Heart left ventricle (tissue), 16 donors: ENCODE measurements at regions not wholly inside any gene's neighbourhood (a gene's known extent, or its start where the extent isn't known, plus 50 kb on each side); places are given as distances from the start of the nearest gene placed in this dataset.

Experiments
- ATAC-seq, 4 donors: fragments of 200-7000 bp; cut with Tn5 transposase; one replicate each; pipeline ENCODE4 v1.9.1; 2020 to 2022; ENCODE audit warnings: moderate library complexity in 4 of 4, mild to moderate bottlenecking in 3 of 4, moderate number of reproducible peaks in 1 of 4
- DNase-seq, 5 donors: peaks; one replicate each; pipeline ENCODE4 v3.0.0-alpha.2; 2020
- H3K27ac ChIP-seq, 12 donors: fragments of 200-600 bp; sonication (generic) in 4 of 12; one replicate each; pipeline versions ENCODE4 v1.5.0 to v1.8.0; 2016 to 2022; ENCODE audit warnings: mild to moderate bottlenecking in 2 of 12
- H3K27me3 ChIP-seq, 9 donors: fragments of 200-600 bp; sonication (generic) in 2 of 9; one replicate each; pipeline versions ENCODE4 v1.5.1 to v1.8.0; 2016 to 2022; ENCODE audit warnings: mild to moderate bottlenecking in 3 of 9
- H3K36me3 ChIP-seq, 9 donors: fragments of 200-600 bp; sonication (generic) in 2 of 9; one replicate each; pipeline versions ENCODE4 v1.5.0 to v1.8.0; 2018 to 2022; ENCODE audit warnings: mild to moderate bottlenecking in 2 of 9
- H3K4me1 ChIP-seq, 12 donors: fragments of 200-600 bp; sonication (generic) in 4 of 12; one replicate each; pipeline versions ENCODE4 v1.5.0 to v1.8.0; 2016 to 2022; ENCODE audit warnings: mild to moderate bottlenecking in 3 of 12
- H3K4me3 ChIP-seq, 12 donors: fragments of 200-600 bp; sonication (generic) in 4 of 12; one replicate each; pipeline versions ENCODE4 v1.5.0 to v1.8.0; 2017 to 2022; ENCODE audit warnings: mild to moderate bottlenecking in 9 of 12, moderate library complexity in 4 of 12
- H3K9me3 ChIP-seq, 12 donors: fragments of 200-600 bp; sonication (generic) in 4 of 12; one replicate each; pipeline versions ENCODE4 v1.5.0 to v1.8.0; 2016 to 2022; ENCODE audit warnings: mild to moderate bottlenecking in 1 of 12
- POLR2A ChIP-seq, 2 donors: fragments of 450-650 bp; IDR thresholded peaks; one replicate each; pipeline ENCODE4 v1.6.1; 2017; ENCODE audit warnings: antibody characterized with exemption in 2 of 2, mild to moderate bottlenecking in 2 of 2, moderate library complexity in 2 of 2
- WGBS, 4 donors: extraction: QIAGEN DNeasy Blood & Tissue Kit in 2 of 4; methylation state at CpG; one replicate each; pipeline versions ENCODE4 v1.1.5 to v1.1.7; 2013 to 2018; 5-methylcytosine and 5-hydroxymethylcytosine counted together
- intact Hi-C, 10 donors: fragments of 100-400 bp; cut with DNase I; formaldehyde crosslinking; loops; one replicate each; pipeline versions ENCODE4 v1.11.1 to v1.14.2; 2022
- TF ChIP-seq, protein P1 (sequence below), 12 donors: fragments of 200-600 bp; sonication (generic) in 4 of 12; IDR thresholded peaks; one replicate each; pipeline versions ENCODE4 v1.5.0 to v1.8.0; 2018 to 2022; ENCODE audit warnings: antibody characterized with exemption in 12 of 12, mild to moderate bottlenecking in 5 of 12
- donor health status: ischemic (EF 13 %, LVEDD 7.1; RV severe dilation, severe dysfunction).
- donor health status: healthy with polysubstance abuse.
- donor health status: DM: no; HTN: yes; CAD: no.
- donor health status: DM: no; HTN: no; CAD: no.
- donor health status: ischemic (EF 25% LVEDD 6.9; RV normal size, moderate dysfunction).
- donor health status: ischemic (EF 25% LVEDD 5.7; RV mildly dilated, moderate dysfunction).
- donor health status: healthy.
- donor health status: DM: yes; HTN: yes; CAD: no.
- donor health status: ischemic (EF 35%, LVEDD 5.7; RV mildly dilated, moderate dysfunction).
- donor health status: nonischemic (EF 11% LVEDD 7.7; RV severe dilation, severe dysfunction).
- donor health status: DM: yes; HTN: yes; CAD: no.
- donor health status: PGD.
- donor health status: ischemic (EF 29% LVEDD 5.4; RV normal size, mild dysfunction).
- donor health status: nonischemic (EF 23%, LVEDD 6.1; RV moderate dilation, normal function).

DNA sequence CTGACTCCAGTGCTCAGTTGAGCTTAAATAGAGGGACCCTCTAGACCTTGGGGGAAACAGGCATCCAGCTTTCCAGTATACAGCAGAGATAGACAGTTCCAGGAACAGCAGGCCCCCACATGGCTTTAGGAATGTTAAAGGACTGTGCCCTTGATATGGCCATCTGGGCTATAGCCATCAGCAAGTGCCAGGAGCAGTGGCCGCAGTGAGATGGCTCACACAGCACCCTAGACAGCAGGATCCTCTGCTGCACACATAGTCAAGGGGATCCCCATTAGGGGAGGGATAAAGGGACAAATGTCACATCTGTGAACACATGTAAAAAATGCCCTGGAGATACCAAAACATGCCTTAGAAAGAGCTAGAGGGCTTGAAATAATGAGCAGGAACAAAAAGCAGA, 213.4 kb downstream of the PTH2R start:
- no peaks in the 10 kb centered on the region for H3K4me1 ChIP-seq
- 39 to 58% (median 52%) methylated on average over 1 of the region's 1 CpG for whole genome bisulfite sequencing, 4 donors
- no peak overlapping the region for H3K27ac ChIP-seq
- intact Hi-C loops = no loop called here
- peaks cover 0 to 4% (median 0%) of the 10 kb centered on the region in 12 donors for H3K9me3 ChIP-seq
- DNase-seq (peak in 1 of 5 donors; percentile 10), ATAC-seq (no peak)
- H3K36me3 ChIP-seq = no peaks in the 10 kb centered on the region
- no peak overlapping the region for H3K4me3 ChIP-seq
- no peaks in the 10 kb centered on the region for H3K27me3 ChIP-seq
- TF ChIP-seq, protein P1, sequence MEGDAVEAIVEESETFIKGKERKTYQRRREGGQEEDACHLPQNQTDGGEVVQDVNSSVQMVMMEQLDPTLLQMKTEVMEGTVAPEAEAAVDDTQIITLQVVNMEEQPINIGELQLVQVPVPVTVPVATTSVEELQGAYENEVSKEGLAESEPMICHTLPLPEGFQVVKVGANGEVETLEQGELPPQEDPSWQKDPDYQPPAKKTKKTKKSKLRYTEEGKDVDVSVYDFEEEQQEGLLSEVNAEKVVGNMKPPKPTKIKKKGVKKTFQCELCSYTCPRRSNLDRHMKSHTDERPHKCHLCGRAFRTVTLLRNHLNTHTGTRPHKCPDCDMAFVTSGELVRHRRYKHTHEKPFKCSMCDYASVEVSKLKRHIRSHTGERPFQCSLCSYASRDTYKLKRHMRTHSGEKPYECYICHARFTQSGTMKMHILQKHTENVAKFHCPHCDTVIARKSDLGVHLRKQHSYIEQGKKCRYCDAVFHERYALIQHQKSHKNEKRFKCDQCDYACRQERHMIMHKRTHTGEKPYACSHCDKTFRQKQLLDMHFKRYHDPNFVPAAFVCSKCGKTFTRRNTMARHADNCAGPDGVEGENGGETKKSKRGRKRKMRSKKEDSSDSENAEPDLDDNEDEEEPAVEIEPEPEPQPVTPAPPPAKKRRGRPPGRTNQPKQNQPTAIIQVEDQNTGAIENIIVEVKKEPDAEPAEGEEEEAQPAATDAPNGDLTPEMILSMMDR (IDR thresholded peaks at IDR 0.05) = no peak
- TF ChIP-seq POLR2A (IDR thresholded peaks at IDR 0.05) = no peak

DNA sequence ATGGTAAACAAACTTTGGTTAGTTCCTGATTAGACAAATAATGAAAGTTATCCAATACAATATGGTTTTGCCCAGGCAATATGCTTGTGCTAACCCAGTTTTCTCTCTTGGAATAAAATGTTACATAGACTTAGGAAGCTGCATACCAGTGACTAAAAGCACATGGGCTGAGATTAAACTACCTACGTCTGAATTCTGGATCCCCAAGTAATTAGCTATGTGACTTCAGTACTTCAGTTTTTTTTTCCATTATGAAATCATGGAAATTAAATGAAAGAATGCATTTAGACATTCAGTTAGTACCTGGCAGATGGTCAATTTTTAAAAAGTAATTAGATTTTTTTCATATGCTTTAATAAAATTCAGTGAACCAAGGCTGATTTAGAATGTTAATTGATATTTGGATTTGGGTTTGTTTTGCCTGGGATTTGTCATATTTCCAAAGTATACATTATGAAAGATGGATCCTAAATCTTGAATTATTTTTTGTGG, 213.9 kb downstream of the PTH2R start:
- WGBS, 4 donors = 25 to 38% (median 34%) methylated on average over 1 of the region's 1 CpG
- no peak for TF ChIP-seq POLR2A (IDR thresholded peaks at IDR 0.05)
- TF ChIP-seq, protein P1 (IDR thresholded peaks at IDR 0.05) = no peak
- Histone ChIP-seq H3K9me3 (peaks cover 0 to 4% (median 0%) of the 10 kb centered on the region in 12 donors), H3K27me3 (no peaks in the 10 kb centered on the region), H3K4me1 (no peaks in the 10 kb centered on the region), H3K4me3 (no peak overlapping the region), H3K27ac (no peak overlapping the region), H3K36me3 (no peaks in the 10 kb centered on the region)
- DNase-seq = no peak
- ATAC-seq = no peak
- intact Hi-C loops = no loop called here

DNA sequence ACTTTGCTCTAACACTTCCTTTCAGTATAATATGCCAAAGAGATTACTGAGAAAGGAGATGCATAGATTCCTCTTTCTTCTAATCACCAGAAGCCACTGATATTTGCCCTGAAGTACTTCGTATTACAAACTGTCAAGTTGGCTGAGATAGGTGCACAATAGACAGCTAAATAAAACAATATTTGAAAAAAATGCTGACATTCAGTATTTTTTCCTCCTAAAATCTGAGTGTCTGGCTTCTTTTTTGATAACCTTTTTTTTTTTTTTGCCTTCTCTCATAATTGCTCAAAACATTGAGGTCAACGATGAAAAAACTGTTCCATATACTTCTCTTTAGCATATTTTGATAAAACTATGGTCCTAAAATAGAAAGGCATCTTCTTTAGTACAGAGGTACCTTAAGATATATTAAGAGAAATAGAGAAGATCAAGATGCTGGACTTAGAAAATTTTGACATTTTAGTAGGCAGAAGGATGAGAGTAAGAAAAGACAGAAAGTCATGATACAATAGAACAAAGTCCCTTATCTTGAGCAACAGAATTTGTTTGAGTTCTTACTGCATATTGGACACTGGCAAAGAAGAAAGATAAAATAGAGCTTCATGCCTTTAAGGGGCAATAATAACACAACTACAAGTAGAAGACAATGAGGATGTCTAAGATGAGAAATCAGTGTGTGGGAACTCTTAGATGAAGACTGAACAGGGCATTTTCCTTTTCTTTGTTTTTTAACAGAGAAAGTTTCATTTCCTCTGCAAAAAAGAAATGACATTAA, 220.7 kb downstream of the PTH2R start:
- intact Hi-C loops = no loop called here
- ATAC-seq (no peak), DNase-seq (no peak)
- Histone ChIP-seq H3K36me3 (no peaks in the 10 kb centered on the region), H3K27ac (no peak overlapping the region), H3K4me3 (no peak overlapping the region), H3K9me3 (no peaks in the 10 kb centered on the region), H3K27me3 (no peaks in the 10 kb centered on the region), H3K4me1 (no peaks in the 10 kb centered on the region)
- TF ChIP-seq, protein P1 (IDR thresholded peaks at IDR 0.05) = no peak
- 58 to 69% (median 65%) methylated on average over 2 of the region's 2 CpGs for WGBS, 4 donors

DNA sequence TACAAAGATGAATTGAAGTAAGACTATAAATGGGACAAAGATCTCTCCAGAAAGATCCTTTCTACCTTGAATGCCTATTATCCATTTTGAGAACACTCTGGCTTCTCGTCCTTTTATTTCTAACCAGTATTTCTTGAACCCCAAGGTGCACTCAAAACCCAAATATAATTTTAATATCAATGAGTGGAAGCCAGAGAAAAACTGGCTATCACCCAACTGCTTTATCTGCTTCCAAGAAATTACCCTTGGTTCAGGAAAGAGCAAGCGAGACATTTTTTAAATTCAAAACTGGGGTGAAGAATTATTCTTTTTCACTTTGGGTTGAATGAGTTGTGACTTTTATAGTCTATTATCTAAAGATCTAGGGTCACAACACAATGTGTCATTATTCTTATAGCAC, 221.3 kb downstream of the PTH2R start:
- H3K4me3 ChIP-seq = no peak overlapping the region
- no peak for ATAC-seq
- intact Hi-C loops = no loop called here
- no peaks in the 10 kb centered on the region for H3K36me3 ChIP-seq
- 45 to 67% (median 54%) methylated on average over 2 of the region's 2 CpGs for WGBS, 4 donors
- peaks cover 0 to 5% (median 0%) of the 10 kb centered on the region in 12 donors for H3K9me3 ChIP-seq
- DNase-seq = no peak
- no peak for TF ChIP-seq POLR2A (IDR thresholded peaks at IDR 0.05)
- TF ChIP-seq, protein P1 (IDR thresholded peaks at IDR 0.05) = no peak
- no peaks in the 10 kb centered on the region for H3K4me1 ChIP-seq
- H3K27me3 ChIP-seq = no peaks in the 10 kb centered on the region
- H3K27ac ChIP-seq = no peak overlapping the region
